ENCODE measurements at regions not wholly inside any gene's neighbourhood (a gene's known extent, or its start where the extent isn't known, plus 50 kb on each side); places are given as distances from the start of the nearest gene placed in this dataset.

GRCh38 chr6:81169166-81169565, 583.3 kb downstream of the TENT5A start:
- TF ChIP-seq, protein P1, sequence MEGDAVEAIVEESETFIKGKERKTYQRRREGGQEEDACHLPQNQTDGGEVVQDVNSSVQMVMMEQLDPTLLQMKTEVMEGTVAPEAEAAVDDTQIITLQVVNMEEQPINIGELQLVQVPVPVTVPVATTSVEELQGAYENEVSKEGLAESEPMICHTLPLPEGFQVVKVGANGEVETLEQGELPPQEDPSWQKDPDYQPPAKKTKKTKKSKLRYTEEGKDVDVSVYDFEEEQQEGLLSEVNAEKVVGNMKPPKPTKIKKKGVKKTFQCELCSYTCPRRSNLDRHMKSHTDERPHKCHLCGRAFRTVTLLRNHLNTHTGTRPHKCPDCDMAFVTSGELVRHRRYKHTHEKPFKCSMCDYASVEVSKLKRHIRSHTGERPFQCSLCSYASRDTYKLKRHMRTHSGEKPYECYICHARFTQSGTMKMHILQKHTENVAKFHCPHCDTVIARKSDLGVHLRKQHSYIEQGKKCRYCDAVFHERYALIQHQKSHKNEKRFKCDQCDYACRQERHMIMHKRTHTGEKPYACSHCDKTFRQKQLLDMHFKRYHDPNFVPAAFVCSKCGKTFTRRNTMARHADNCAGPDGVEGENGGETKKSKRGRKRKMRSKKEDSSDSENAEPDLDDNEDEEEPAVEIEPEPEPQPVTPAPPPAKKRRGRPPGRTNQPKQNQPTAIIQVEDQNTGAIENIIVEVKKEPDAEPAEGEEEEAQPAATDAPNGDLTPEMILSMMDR (conservative IDR thresholded peaks at IDR 0.05; ENCODE audit: low read depth, low read length) = no peak
- TF ChIP-seq EZH2 (IDR thresholded peaks at IDR 0.05; ENCODE audit: borderline replicate concordance, low read depth, low read length, poor library complexity, severe bottlenecking) = no peak
